ENCODE measurements at regions not wholly inside any gene's neighbourhood (a gene's known extent, or its start where the extent isn't known, plus 50 kb on each side); places are given as distances from the start of the nearest gene placed in this dataset.

DNA sequence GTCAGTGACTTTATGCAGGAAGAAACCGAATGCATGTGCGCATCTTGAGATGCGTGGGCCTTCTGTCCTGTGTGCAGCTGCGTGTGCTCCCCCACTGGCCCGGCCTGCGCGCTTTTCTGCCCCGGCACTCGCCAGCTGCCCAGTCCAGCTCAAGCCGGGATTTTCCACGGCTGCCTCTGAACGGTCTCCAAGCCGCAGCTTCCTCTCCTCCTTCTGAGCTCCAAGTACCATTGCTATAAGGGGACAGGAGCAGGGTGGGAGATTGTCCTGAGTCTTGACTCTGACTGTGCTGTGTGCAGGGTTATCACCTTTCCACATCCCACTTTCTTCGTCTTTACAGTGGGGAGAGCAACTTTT is 302.8 kb downstream of the THBS2 start:
- Histone ChIP-seq H3K9me3 (ENCODE audit: control insufficient read depth, low read length) (peaks cover 4% of the 10 kb centered on the region), H3K4me3 (ENCODE audit: extremely low read depth, insufficient read depth, low read length, poor library complexity, severe bottlenecking) (no peak overlapping the region), H3K36me3 (ENCODE audit: control insufficient read depth, insufficient read depth, low read length) (no peaks in the 10 kb centered on the region), H3K27ac (ENCODE audit: low read depth, low read length, severe bottlenecking) (no peak overlapping the region), H3K4me1 (ENCODE audit: control insufficient read depth, insufficient read depth, low read length, poor library complexity, severe bottlenecking) (no peaks in the 10 kb centered on the region)
- WGBS, 2 experiments (ENCODE audit: insufficient coverage in 2 of 2): 89 to 96% methylated on average over 7 to 11 of the region's 14 CpGs

GRCh38 chr6:168949981-168950857 is 303.4 kb downstream of the THBS2 start:
- peaks cover 4% of the 10 kb centered on the region for H3K9me3 ChIP-seq (ENCODE audit: control insufficient read depth, low read length)
- 66 to 82% methylated on average over 5 to 8 of the region's 10 CpGs for WGBS, 2 experiments (ENCODE audit: insufficient coverage in 2 of 2)
- no peak overlapping the region for H3K27ac ChIP-seq (ENCODE audit: low read depth, low read length, severe bottlenecking)
- H3K4me3 ChIP-seq (ENCODE audit: extremely low read depth, insufficient read depth, low read length, poor library complexity, severe bottlenecking): no peak overlapping the region
- H3K36me3 ChIP-seq (ENCODE audit: control insufficient read depth, insufficient read depth, low read length): no peaks in the 10 kb centered on the region
- no peaks in the 10 kb centered on the region for H3K4me1 ChIP-seq (ENCODE audit: control insufficient read depth, insufficient read depth, low read length, poor library complexity, severe bottlenecking)

DNA sequence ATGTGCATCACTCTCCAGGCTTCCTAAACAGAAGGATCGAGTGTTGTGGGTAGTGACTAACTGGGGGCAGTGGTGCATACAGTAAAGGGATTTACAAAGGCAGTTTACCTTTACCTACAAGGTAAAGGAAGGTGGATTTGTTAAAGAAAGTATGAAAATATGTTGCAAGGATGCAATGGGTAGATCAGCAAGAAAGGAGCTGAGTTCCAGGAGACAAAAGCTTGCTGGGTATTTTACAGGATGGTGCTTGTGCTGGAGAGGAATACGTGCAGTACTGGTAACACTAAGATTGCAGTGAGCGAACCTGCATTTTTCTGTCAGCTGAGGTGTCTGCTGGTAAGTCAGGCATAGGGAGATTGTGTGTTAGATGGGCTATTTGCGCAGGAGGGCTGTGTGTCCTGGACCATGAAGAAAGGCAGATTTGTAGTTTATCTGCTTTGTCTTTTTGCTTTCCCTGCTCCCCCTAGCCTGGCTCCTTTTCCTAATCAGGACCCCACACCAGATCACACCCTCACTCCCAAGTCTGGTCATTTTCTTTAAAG is 304.6 kb downstream of the THBS2 start:
- Histone ChIP-seq H3K27ac (ENCODE audit: low read depth, low read length, severe bottlenecking) (no peak overlapping the region), H3K4me3 (ENCODE audit: extremely low read depth, insufficient read depth, low read length, poor library complexity, severe bottlenecking) (no peak overlapping the region), H3K4me1 (ENCODE audit: control insufficient read depth, insufficient read depth, low read length, poor library complexity, severe bottlenecking) (no peaks in the 10 kb centered on the region), H3K36me3 (ENCODE audit: control insufficient read depth, insufficient read depth, low read length) (no peaks in the 10 kb centered on the region), H3K9me3 (ENCODE audit: control insufficient read depth, low read length) (peaks cover 4% of the 10 kb centered on the region)
- 88 to 95% methylated on average over 2 to 3 of the region's 4 CpGs for WGBS, 2 experiments (ENCODE audit: insufficient coverage in 2 of 2)

DNA sequence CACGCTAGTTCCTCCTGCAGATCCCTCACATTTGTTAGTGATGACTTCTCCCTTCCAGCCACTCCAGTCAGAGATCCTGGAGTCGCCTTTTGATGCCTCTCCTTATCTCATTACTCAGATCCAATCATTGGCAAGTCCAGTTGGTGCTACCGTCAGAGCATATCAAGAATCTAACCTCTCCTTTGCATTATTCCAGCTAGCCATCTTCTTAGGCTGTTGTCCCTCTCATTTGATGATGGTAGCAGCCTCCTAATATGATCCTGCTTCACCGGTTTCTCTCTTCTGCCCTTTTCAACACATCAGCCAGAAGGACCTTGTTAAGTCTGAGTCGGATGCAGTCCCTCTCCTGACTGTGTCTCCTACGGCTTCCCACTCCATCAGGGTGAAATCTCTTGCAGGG is 305.6 kb downstream of the THBS2 start:
- peaks cover 4% of the 10 kb centered on the region for H3K9me3 ChIP-seq (ENCODE audit: control insufficient read depth, low read length)
- no peak overlapping the region for H3K27ac ChIP-seq (ENCODE audit: low read depth, low read length, severe bottlenecking)
- WGBS, 2 experiments (ENCODE audit: insufficient coverage in 2 of 2): 82% methylated on average over 6 of the region's 6 CpGs
- no peaks in the 10 kb centered on the region for H3K36me3 ChIP-seq (ENCODE audit: control insufficient read depth, insufficient read depth, low read length)
- H3K4me1 ChIP-seq (ENCODE audit: control insufficient read depth, insufficient read depth, low read length, poor library complexity, severe bottlenecking): no peaks in the 10 kb centered on the region
- no peak overlapping the region for H3K4me3 ChIP-seq (ENCODE audit: extremely low read depth, insufficient read depth, low read length, poor library complexity, severe bottlenecking)

DNA sequence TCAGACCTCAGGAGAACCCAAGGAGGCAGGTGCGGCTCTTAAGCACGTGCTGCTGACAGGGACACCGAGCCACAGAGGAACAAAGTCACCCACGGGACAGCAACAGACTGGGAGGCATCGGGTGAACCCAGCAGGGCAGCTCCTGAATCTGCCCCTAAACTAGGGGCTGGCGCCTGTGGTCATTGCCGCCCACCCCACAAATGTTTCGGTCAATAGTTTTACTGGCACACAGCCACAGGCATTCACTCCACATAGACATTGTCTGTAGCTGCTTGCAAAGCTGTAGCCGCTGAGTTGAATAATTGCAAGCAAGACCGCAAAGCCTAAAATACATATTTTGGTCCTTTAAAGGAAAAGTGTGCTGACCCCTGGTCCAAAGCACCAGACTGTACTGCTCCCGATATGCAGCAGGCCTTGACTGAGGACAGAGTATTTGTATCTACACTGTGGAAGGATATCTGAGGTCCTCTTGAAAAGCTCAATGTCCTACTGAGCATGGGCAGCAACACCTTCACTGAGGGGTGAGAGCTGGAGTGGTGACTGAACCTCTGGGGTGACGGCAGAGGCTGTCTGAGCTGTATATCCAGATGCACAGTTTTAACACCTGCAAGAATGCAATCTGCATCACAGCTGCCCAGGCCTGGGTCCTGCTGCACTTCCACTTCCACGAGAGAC is 310.3 kb downstream of the THBS2 start:
- H3K4me3 ChIP-seq (ENCODE audit: extremely low read depth, insufficient read depth, low read length, poor library complexity, severe bottlenecking): no peak overlapping the region
- H3K27ac ChIP-seq (ENCODE audit: low read depth, low read length, severe bottlenecking): no peak overlapping the region
- H3K9me3 ChIP-seq (ENCODE audit: control insufficient read depth, low read length): no peaks in the 10 kb centered on the region
- no peaks in the 10 kb centered on the region for H3K36me3 ChIP-seq (ENCODE audit: control insufficient read depth, insufficient read depth, low read length)
- 87 to 94% methylated on average over 10 to 12 of the region's 13 CpGs for WGBS, 2 experiments (ENCODE audit: insufficient coverage in 2 of 2)
- no peaks in the 10 kb centered on the region for H3K4me1 ChIP-seq (ENCODE audit: control insufficient read depth, insufficient read depth, low read length, poor library complexity, severe bottlenecking)

DNA sequence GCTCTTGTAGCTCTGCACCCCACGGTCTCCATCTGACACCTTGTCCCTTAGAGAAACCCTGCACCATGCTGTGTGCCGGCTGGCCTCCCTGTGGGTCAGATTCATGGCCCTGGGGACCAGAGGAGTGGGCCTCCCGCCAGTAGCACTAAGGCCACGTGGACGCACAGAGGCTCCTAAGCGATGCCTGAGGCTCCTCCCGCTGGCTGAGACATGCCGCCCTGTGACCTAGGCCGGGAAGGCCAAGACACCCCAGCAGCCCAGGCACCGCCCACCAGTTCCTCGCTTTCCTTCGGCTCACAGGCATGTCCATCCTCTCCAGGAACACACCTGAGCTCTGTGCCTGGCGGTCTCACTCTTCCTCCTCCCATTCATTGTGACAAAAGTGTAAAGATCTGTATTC is 311.0 kb downstream of the THBS2 start:
- no peaks in the 10 kb centered on the region for H3K4me1 ChIP-seq (ENCODE audit: control insufficient read depth, insufficient read depth, low read length, poor library complexity, severe bottlenecking)
- H3K4me3 ChIP-seq (ENCODE audit: extremely low read depth, insufficient read depth, low read length, poor library complexity, severe bottlenecking): no peak overlapping the region
- WGBS, 2 experiments (ENCODE audit: insufficient coverage in 2 of 2): 90 to 93% methylated on average over 13 of the region's 13 CpGs
- no peak overlapping the region for H3K27ac ChIP-seq (ENCODE audit: low read depth, low read length, severe bottlenecking)
- no peaks in the 10 kb centered on the region for H3K9me3 ChIP-seq (ENCODE audit: control insufficient read depth, low read length)
- H3K36me3 ChIP-seq (ENCODE audit: control insufficient read depth, insufficient read depth, low read length): no peaks in the 10 kb centered on the region

DNA sequence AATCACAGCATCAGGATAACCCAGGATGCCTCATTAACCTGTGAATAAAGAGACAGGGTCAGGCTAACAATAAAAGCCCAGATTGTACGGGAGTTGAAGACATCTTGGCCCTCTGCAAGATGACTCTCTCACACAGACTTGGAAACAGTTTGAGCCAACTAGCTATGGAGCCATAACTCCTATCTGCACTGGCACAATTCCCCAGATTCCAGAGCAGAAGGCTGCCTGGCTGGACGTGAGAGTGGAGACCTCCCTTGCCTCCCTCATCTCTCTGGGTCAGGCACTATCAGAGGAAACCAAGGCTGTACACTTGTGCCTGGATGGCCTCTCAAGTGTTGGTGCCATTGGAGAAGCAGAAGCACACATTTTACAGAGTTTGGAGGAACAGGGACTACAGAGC is 312.6 kb downstream of the THBS2 start:
- no peaks in the 10 kb centered on the region for H3K9me3 ChIP-seq (ENCODE audit: control insufficient read depth, low read length)
- 64 to 88% methylated on average over 2 of the region's 2 CpGs for WGBS, 2 experiments (ENCODE audit: insufficient coverage in 2 of 2)
- no peaks in the 10 kb centered on the region for H3K36me3 ChIP-seq (ENCODE audit: control insufficient read depth, insufficient read depth, low read length)
- no peaks in the 10 kb centered on the region for H3K4me1 ChIP-seq (ENCODE audit: control insufficient read depth, insufficient read depth, low read length, poor library complexity, severe bottlenecking)
- no peak overlapping the region for H3K4me3 ChIP-seq (ENCODE audit: extremely low read depth, insufficient read depth, low read length, poor library complexity, severe bottlenecking)
- no peak overlapping the region for H3K27ac ChIP-seq (ENCODE audit: low read depth, low read length, severe bottlenecking)

DNA sequence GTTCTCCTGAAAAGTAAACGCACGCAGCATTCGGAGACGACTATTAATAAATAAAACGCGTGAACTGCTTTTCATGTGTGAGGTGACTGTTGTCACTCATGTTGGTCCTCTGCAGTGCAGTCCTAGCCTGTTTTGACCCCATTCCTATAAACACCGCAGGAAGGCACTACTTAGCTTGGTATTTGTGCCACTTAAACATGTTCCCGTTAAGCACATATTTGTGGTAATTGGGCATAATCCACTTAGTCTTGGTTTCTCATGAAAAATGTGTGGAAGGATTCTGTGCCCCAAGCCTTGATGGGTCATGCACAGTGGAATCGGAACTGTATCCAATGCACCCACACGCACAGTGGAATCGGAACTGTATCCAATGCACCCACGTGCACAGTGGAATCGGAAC is 313.9 kb downstream of the THBS2 start:
- no peaks in the 10 kb centered on the region for H3K36me3 ChIP-seq (ENCODE audit: control insufficient read depth, insufficient read depth, low read length)
- 90 to 97% methylated on average over 12 to 13 of the region's 13 CpGs for WGBS, 2 experiments (ENCODE audit: insufficient coverage in 2 of 2)
- H3K9me3 ChIP-seq (ENCODE audit: control insufficient read depth, low read length): no peaks in the 10 kb centered on the region
- H3K27ac ChIP-seq (ENCODE audit: low read depth, low read length, severe bottlenecking): no peak overlapping the region
- H3K4me3 ChIP-seq (ENCODE audit: extremely low read depth, insufficient read depth, low read length, poor library complexity, severe bottlenecking): no peak overlapping the region
- H3K4me1 ChIP-seq (ENCODE audit: control insufficient read depth, insufficient read depth, low read length, poor library complexity, severe bottlenecking): no peaks in the 10 kb centered on the region

DNA sequence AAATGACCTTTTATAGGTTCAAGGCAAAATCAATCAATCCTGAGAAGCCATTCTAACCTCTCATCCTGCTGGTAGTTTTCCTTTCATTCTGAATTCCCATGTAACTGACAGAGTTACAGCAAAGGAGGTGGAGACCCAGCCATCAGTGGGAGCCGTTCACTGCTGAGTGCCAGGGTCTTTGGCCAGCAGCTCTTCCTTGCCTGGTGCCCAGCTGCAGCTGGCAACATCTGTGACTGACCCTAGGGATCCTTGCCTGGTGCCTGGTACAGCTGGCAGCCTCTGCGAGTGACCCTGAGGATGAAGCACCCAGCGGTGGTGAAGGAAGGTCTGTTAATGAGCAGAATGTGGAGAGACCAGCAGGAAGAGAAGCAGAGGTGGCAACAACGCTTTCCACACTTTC is 314.6 kb downstream of the THBS2 start:
- 75 to 83% methylated on average over 2 to 4 of the region's 4 CpGs for WGBS, 2 experiments (ENCODE audit: insufficient coverage in 2 of 2)
- Histone ChIP-seq H3K4me3 (ENCODE audit: extremely low read depth, insufficient read depth, low read length, poor library complexity, severe bottlenecking) (no peak overlapping the region), H3K9me3 (ENCODE audit: control insufficient read depth, low read length) (no peaks in the 10 kb centered on the region), H3K36me3 (ENCODE audit: control insufficient read depth, insufficient read depth, low read length) (no peaks in the 10 kb centered on the region), H3K4me1 (ENCODE audit: control insufficient read depth, insufficient read depth, low read length, poor library complexity, severe bottlenecking) (no peaks in the 10 kb centered on the region), H3K27ac (ENCODE audit: low read depth, low read length, severe bottlenecking) (no peak overlapping the region)

- no peaks in the 10 kb centered on the region for H3K4me1 ChIP-seq (ENCODE audit: control insufficient read depth, insufficient read depth, low read length, poor library complexity, severe bottlenecking)
- no peak overlapping the region for H3K27ac ChIP-seq (ENCODE audit: low read depth, low read length, severe bottlenecking)
- no peaks in the 10 kb centered on the region for H3K9me3 ChIP-seq (ENCODE audit: control insufficient read depth, low read length)
- 78 to 88% methylated on average over 8 to 11 of the region's 12 CpGs for WGBS, 2 experiments (ENCODE audit: insufficient coverage in 2 of 2)
- no peak overlapping the region for H3K4me3 ChIP-seq (ENCODE audit: extremely low read depth, insufficient read depth, low read length, poor library complexity, severe bottlenecking)
- H3K36me3 ChIP-seq (ENCODE audit: control insufficient read depth, insufficient read depth, low read length): no peaks in the 10 kb centered on the region
Observed at GRCh38 chr6:168938546-168938945, 315.1 kb downstream of the THBS2 start.

- no peak overlapping the region for H3K4me3 ChIP-seq (ENCODE audit: extremely low read depth, insufficient read depth, low read length, poor library complexity, severe bottlenecking)
- peaks cover 10% of the 10 kb centered on the region for H3K9me3 ChIP-seq (ENCODE audit: control insufficient read depth, low read length)
- no peak overlapping the region for H3K27ac ChIP-seq (ENCODE audit: low read depth, low read length, severe bottlenecking)
- H3K36me3 ChIP-seq (ENCODE audit: control insufficient read depth, insufficient read depth, low read length): no peaks in the 10 kb centered on the region
- 88 to 100% methylated on average over 2 to 6 of the region's 7 CpGs for WGBS, 2 experiments (ENCODE audit: insufficient coverage in 2 of 2)
- H3K4me1 ChIP-seq (ENCODE audit: control insufficient read depth, insufficient read depth, low read length, poor library complexity, severe bottlenecking): no peaks in the 10 kb centered on the region
Observed at GRCh38 chr6:168937054-168937453, 316.6 kb downstream of the THBS2 start.

Measured in mesodermal cell (in vitro differentiated cells).